SU-DHL-6 (cell line): ENCODE measurements at regions not wholly inside any gene's neighbourhood (a gene's known extent, or its start where the extent isn't known, plus 50 kb on each side); places are given as distances from the start of the nearest gene placed in this dataset.

Experiments
- H2AFZ ChIP-seq: fragments of 200-600 bp; sonication (generic); 2 replicates; pipeline ENCODE4 v1.6.1; 2014; ENCODE audit warnings: low read depth, mild to moderate bottlenecking, moderate library complexity, mixed read lengths, antibody characterized with exemption, low read length; ENCODE audit not compliant: severe bottlenecking
- H3F3A ChIP-seq: fragments of 200-600 bp; shearing (Covaris generic); 2 replicates; pipeline ENCODE4 v1.6.0; 2016; ENCODE audit warnings: antibody characterized with exemption, mild to moderate bottlenecking; ENCODE audit not compliant: insufficient read depth
- H3K27ac ChIP-seq: fragments of 200-600 bp; sonication (generic); 2 replicates; pipeline ENCODE4 v1.5.1; 2016; ENCODE audit warnings: low read depth, mild to moderate bottlenecking, low read length, moderate library complexity, mixed read lengths
- H3K27me3 ChIP-seq: fragments of 200-600 bp; sonication (generic), shearing (Covaris generic); 2 replicates; pipeline ENCODE4 v1.6.0; 2014; ENCODE audit warnings: mild to moderate bottlenecking, low read length
- H3K36me3 ChIP-seq: fragments of 200-600 bp; sonication (generic); 2 replicates; pipeline ENCODE4 v1.6.1; 2014; ENCODE audit warnings: mild to moderate bottlenecking, low read length, mixed read lengths
- H3K4me2 ChIP-seq: fragments of 300-600, 200-600 bp; shearing (Covaris generic), sonication (generic); 2 replicates; pipeline ENCODE4 v1.6.0; 2014; ENCODE audit warnings: low read length, low read depth, mild to moderate bottlenecking; ENCODE audit not compliant: poor library complexity, severe bottlenecking
- H3K4me3 ChIP-seq: fragments of 200-600 bp; sonication (generic); 2 replicates; pipeline ENCODE4 v1.5.1; 2014; ENCODE audit warnings: antibody characterized with exemption, low read length, mild to moderate bottlenecking, mixed read lengths; ENCODE audit not compliant: insufficient read depth, poor library complexity, severe bottlenecking
- H3K79me2 ChIP-seq: fragments of 200-600 bp; sonication (generic); 2 replicates; pipeline ENCODE4 v1.6.1; 2014; ENCODE audit warnings: mild to moderate bottlenecking, low read length, moderate library complexity; ENCODE audit not compliant: insufficient read depth
- H3K9ac ChIP-seq: fragments of 200-600 bp; sonication (generic); 2 replicates; pipeline ENCODE4 v1.7.0; 2014; ENCODE audit warnings: mild to moderate bottlenecking, low read length
- H3K9me2 ChIP-seq: fragments of 200-600 bp; sonication (generic); replicated peaks from 2 replicates; pipeline ENCODE4 v1.6.1; 2014; ENCODE audit warnings: low read length; ENCODE audit not compliant: insufficient read depth
- H3K9me3 ChIP-seq: fragments of 200-600 bp; sonication (generic); 2 replicates; pipeline ENCODE4 v1.6.1; 2014; ENCODE audit warnings: low read length, mixed read lengths; ENCODE audit not compliant: insufficient read depth
- H4K20me1 ChIP-seq: fragments of 200-600 bp; sonication (generic); 2 replicates; pipeline ENCODE4 v1.6.1; 2014; ENCODE audit warnings: low read depth, mild to moderate bottlenecking, antibody characterized with exemption, low read length, moderate library complexity, mixed read lengths
- CTCF ChIP-seq: fragments of 200-600 bp; sonication (generic); IDR thresholded peaks from one replicate; pipeline ENCODE4 v1.5.1; 2017; ENCODE audit warnings: antibody characterized with exemption, mild to moderate bottlenecking, low read length, moderate library complexity; ENCODE audit not compliant: insufficient read depth, poor library complexity, severe bottlenecking
- EZH2phosphoT487 ChIP-seq: fragments of 200-600 bp; sonication (generic), shearing (Covaris generic); conservative IDR thresholded peaks from 2 replicates; pipeline ENCODE4 v1.6.1; 2018; ENCODE audit warnings: mild to moderate bottlenecking, antibody characterized with exemption, low read length, moderate library complexity, mixed read lengths

DNA sequence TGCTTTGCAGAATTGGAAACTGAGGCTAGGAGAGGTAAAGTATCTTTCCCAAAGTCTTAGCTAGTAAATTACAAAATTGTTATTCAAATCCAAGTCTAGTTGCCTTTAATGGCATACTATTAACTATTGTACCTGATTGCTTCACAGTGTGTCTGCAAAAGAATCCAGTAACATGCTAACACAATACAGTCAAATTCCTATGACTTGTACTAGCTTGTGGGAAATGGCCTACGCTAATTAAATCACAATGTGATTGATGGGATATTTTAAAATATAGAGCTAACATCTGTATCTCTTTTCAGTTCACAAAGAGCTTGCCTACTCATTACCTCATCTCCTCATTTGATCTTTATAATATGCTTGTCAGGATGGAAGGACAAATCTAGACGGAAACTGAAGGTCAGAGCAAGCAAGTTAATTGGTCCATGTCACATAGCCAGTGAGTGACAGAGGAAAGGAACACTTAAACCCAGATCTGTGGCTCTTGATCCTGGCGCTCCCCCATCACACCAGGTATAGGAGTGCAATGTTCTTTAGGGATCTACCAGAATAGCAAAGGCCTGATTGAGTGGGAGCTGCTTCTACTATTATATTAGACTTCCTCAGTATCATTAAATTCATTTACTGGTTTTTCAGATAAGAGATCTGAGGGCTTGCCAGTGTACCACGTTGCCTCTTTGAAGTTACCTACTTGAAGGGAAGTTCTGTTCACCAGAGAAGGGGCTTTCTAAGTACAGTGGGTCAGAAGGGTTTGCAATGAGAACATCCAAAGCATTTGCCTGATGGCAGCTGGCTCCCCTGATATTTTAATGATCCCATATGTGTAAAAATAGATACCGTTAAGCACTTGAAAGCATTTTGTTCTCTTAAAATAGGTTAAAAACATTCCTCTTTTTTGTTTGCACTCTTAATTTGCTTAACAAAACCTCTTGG is 213.6 kb upstream of the SESN3 start:
- no peaks in the 10 kb centered on the region for H3K79me2 ChIP-seq
- H3K4me2 ChIP-seq, result no peak overlapping the region
- H3K36me3 ChIP-seq, result no peaks in the 10 kb centered on the region
- no peak overlapping the region for H3K27ac ChIP-seq
- H3F3A ChIP-seq, result no peaks in the 10 kb centered on the region
- no peak for TF ChIP-seq EZH2phosphoT487
- TF ChIP-seq CTCF, result no peak
- H4K20me1 ChIP-seq, result no peaks in the 10 kb centered on the region
- H3K9me2 ChIP-seq, result no peaks in the 10 kb centered on the region
- H2AFZ ChIP-seq, result no peak overlapping the region
- no peaks in the 10 kb centered on the region for H3K9me3 ChIP-seq
- H3K4me3 ChIP-seq, result no peak overlapping the region
- H3K27me3 ChIP-seq, result no peaks in the 10 kb centered on the region
- no peak overlapping the region for H3K9ac ChIP-seq

GRCh38 chr11:95443386-95443785 is 212.4 kb upstream of the SESN3 start:
- Histone ChIP-seq H3K4me3 (no peak overlapping the region), H3K9me3 (no peaks in the 10 kb centered on the region), H3K9me2 (no peaks in the 10 kb centered on the region), H3K36me3 (no peaks in the 10 kb centered on the region), H2AFZ (no peak overlapping the region), H3K27me3 (no peaks in the 10 kb centered on the region), H3K4me2 (no peak overlapping the region), H3K27ac (no peak overlapping the region), H3K9ac (no peak overlapping the region), H4K20me1 (no peaks in the 10 kb centered on the region), H3K79me2 (no peaks in the 10 kb centered on the region), H3F3A (no peaks in the 10 kb centered on the region)
- TF ChIP-seq CTCF, result no peak
- TF ChIP-seq EZH2phosphoT487, result no peak

DNA sequence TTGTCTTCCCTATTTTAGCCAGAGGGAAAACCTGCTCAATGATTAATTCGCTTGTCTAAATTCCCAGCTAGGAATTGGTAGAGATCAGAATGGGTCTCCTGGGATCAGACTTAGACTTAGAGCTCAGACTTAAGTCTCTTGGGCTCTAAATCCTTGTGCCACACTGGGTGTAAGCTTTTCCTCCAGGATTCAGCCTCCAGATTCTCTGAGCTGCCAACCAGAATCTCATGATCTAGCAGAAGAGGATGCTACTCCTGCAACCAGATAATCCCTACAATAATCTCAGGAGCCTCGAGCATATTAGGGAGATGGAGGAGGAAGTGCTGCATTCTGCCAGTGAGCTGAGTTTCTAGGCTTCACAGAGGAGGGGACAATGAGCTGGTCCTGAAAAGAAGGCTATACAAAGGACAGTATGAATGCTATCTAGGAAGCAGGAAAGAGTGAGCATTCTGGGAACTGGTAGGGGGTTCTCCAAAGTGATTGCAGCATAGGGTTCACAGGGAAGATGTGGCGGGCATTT is 211.6 kb upstream of the SESN3 start:
- H4K20me1 ChIP-seq, result no peaks in the 10 kb centered on the region
- H3K4me3 ChIP-seq, result no peak overlapping the region
- no peak overlapping the region for H3K9ac ChIP-seq
- no peaks in the 10 kb centered on the region for H3K79me2 ChIP-seq
- no peaks in the 10 kb centered on the region for H3K27me3 ChIP-seq
- H3F3A ChIP-seq, result no peaks in the 10 kb centered on the region
- H3K27ac ChIP-seq, result no peak overlapping the region
- H3K9me3 ChIP-seq, result no peaks in the 10 kb centered on the region
- H3K9me2 ChIP-seq, result no peaks in the 10 kb centered on the region
- no peak for TF ChIP-seq EZH2phosphoT487
- TF ChIP-seq CTCF, result no peak
- H3K4me2 ChIP-seq, result no peak overlapping the region
- no peak overlapping the region for H2AFZ ChIP-seq
- no peaks in the 10 kb centered on the region for H3K36me3 ChIP-seq
